ENCODE measurements at regions not wholly inside any gene's neighbourhood (a gene's known extent, or its start where the extent isn't known, plus 50 kb on each side); places are given as distances from the start of the nearest gene placed in this dataset.

DNA sequence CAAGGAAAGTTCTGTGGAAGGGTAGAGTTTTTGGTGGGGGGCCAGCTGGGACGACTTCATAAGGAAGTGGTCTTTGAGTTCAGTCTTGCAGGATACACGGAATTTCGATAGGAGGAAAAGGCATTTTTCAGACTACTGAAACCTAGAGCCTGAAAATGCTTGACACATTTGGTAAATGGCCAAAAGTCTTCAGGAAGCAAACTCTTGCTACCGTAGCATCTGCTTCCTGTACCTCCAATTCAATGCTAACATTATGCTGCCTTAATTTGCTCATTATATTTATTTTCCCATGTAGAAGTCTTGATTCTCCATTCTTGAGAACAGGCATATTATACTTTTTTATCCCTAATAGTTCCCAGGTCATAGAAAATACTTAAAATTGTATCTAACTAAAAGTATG is 129.3 kb upstream of the MED13 start:
- DNase-seq, result no peak

DNA sequence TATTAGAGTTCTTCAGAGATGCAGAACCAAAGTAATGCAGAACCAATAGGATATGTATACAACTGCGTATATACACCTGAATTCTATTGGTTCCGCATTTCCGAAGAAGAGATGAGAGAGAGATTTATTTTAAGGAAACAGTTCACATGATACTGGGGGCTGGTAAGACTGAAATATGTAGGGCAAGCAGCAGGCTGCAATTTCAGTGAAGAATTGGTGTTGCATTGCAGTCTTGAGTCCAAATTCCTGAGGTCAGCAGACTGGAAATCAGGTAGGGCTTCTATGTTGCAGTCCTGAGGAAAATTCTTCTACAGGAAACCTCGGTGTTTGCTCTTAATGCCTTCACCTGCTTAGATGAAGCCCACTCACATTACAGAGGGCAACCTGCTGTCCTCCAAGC is 128.2 kb upstream of the MED13 start:
- DNase-seq, result no peak

- DNase-seq, result no peak
These were observed 126.6 kb upstream of the MED13 start for GRCh38 chr17:62191390-62192361.

GRCh38 chr17:62189377-62189776 is 124.3 kb upstream of the MED13 start:
- no peak for DNase-seq

GRCh38 chr17:62188713-62189112 is 123.6 kb upstream of the MED13 start:
- no peak for DNase-seq

- DNase-seq, result no peak
These were observed 122.6 kb upstream of the MED13 start for GRCh38 chr17:62187681-62188080.

DNA sequence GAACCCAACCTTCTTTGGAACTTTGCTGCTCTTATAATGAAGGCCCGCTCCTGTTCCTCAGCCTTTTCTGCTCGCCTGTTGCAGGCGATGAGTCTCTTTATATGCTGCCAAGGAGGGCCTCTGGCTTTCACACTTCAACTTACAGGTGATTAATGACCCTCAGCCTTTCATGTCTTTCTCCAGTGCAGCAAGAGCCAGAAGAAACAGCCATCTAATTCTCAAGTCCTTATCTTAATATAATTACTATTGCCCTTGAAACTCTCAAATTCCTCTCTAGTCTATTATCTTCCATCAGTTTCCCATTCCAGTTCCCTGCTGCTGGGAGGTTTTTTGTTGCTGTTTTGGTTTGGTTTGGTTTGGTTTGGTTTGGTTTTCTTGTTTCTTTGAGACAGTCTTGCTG is 121.8 kb upstream of the MED13 start:
- DNase-seq, result no peak

- DNase-seq, result no peak
These were observed 115.7 kb upstream of the MED13 start for GRCh38 chr17:62180772-62181171.

GRCh38 chr17:62179525-62180161 is 114.6 kb upstream of the MED13 start:
- DNase-seq, result no peak

DNA sequence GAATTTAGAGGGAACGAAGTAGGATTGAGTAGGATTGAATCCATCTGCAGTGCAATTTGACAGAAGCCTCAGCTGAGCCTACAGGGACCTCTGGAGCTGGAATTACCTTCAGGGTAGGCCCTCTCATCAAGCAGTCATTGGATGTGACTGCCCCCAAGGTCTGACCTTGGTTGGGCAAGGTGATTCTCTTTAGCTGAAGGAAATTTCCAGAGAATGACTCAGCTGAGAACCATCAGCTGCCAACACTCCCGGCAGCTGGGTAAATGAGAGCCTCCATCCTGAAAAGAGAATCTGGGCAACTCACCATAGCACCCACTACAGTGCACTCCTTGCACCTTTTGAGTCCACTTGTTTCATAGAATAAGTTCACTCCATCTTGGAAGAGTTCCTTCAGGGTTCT is 113.5 kb upstream of the MED13 start:
- no peak for DNase-seq

DNA sequence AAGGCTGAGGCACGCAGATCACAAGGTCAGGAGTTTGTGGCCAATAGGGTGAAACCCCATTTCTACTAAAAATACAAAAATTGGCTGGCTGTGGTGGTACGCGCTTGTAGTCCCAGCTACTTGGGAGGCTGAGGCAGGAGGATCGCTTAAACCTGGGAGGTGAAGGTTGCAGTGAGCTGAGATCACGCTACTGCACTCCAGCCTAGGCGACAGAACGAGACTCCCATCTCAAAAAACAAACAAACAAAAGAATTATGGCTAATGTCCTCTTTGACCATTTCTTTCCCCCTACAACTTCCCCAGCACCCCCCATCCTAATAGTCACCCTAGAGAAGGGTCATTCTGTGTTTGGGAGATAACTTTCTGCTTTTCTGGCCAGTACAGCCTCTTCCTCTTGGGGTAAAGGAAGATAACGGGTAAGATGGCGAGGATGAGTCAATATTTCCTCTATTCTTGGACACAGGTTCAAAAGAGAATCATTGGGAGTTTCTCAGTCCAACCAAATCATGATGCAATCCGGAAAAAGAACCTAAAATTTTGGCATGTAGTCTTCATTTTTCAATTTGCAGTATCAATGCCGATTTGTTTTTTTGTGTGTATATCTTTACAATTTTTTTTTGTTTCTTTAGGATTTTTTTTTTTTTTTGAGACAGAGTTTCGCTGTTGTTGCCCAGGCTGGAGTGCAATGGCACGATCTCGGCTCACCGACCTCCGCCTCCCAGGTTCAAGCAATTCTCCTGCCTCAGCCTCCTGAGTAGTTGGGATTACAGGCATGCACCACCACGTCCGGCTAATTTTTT is 107.6 kb upstream of the MED13 start:
- no peak for DNase-seq

- DNase-seq, result no peak
These were observed 102.0 kb upstream of the MED13 start for GRCh38 chr17:62167076-62167475.

- no peak for DNase-seq
These were observed 100.0 kb upstream of the MED13 start for GRCh38 chr17:62164747-62165722.

DNA sequence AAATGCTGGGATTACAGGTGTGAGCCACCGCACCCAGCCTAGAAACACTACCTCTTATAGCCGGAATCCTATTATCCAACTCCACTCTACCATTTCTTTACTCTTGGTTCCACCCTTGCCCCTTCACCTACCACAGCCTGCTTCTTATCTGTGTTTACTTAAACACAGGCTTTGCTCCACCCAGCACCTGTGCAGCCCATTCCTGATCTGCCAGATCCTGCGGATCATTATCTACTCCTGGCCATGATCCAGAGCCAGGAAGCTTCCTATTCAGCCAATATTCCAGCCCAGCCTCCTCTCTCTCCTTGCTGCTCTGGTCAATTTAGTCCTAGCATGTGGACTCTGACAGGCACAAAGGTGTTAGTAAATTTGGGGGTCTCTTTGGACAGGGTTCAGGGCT is 98.8 kb upstream of the MED13 start:
- no peak for DNase-seq

DNA sequence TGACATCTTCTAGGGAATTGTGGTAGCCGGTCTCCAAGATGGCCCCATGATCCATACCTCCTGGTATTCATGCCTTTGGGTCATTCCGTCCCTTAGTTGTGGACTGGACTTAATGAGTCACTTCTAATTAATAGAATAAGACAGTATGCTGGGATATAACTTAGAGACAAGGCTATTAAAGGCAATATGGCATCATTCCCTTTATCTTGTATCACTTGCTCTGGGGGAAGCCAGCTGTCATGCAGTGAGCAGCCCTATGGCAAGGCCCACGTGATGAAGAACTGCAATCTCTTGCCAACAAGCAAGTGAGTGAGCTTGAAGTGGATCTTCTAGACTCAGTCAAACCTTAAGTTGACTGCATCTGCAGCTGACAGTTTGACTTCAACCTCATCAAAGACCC is 97.8 kb upstream of the MED13 start:
- DNase-seq, result no peak

DNA sequence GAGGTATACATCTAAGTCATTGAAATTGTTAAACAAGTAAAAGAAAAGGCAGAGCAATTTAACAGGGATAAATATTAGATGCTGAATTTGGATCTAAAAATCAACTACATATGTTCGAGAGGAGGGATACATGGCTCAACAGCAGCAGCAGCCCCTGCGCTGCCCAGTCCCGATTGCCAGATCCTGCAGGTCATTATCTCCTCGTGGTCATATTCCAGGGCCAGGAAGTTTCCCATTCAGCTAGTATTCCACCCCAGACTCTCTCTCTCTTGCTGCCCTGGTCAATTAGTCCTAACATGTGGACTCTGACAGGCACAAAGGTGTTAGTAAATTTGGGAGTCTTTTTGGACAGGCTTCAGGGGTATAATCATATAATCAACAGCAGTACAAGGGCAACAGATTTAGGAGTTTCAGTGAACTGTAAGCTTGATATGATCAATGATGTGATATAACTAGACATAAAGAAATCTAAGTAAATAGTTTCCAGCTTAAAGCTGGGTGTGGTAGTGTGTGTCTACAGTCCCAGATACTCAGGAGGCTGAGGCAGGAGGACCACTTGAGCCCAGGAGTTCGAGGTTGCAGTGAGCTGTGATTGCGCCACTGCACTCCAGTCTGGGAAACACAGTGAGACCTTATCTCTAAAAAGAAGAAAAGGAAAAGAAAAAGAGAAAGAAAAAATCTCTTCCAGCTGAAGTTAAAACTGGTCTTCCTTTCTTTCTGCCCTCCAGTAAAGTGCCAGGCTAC is 96.5 kb upstream of the MED13 start:
- DNase-seq, result no peak

DNA sequence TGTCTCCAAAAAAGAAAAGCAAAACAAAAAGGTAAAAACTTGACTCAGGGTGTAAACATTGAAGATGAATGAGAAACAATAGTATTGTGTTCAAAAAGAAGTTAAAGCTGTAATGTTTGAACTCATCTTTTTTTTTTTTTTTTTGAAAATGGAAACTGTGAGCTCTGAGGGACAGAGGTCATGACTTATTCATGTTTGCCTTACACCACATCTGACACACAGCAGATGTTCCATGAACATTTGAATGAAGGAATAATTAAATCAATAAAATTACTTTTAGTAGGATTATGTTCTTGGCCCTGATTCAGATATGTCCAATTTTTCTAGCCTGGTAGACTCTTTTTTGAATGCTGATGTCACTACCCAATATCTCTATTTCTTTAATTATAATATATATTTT is 95.7 kb upstream of the MED13 start:
- DNase-seq, result no peak

GRCh38 chr17:62159994-62160393 is 94.9 kb upstream of the MED13 start:
- DNase-seq, result no peak

- DNase-seq, result no peak
These were observed 91.9 kb upstream of the MED13 start for GRCh38 chr17:62156949-62157348.

DNA sequence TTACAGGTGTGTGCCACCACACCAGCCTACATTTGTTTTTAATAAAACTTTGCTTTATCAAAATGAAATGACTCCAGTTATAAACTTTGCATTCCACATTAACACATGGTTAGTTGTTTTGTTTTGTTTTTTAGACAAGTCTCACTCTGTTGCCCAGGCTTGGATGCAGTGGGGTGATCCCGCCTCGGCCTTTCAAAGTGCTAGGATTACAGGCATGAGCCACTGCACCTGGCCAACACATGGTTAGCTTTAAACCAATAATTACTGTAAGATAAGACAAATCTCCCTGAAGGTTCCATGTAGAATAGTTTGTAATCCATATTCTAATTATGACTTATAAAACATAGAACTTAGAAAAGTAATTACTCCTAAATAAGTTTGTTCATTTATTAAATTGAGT is 89.8 kb upstream of the MED13 start:
- DNase-seq, result no peak

DNA sequence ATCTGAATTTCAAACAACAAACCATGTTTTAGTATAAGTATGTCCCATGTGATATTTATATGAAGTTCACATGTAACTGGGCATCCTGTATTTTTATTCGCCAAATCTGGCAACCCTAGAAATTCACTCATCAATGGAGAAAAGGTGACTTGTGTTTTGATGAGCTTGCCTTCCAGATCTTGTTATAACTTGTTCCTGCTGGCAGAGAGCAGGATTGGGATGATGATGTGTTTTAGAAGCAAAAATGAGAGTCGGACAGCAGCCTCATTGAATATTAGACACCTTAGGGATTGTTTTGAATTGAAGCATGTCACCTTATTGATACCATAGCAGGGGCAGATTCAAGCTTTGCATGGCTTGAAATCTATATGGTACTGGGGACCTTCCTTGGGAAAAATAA is 85.4 kb upstream of the MED13 start:
- no peak for DNase-seq

- no peak for DNase-seq
These were observed 84.9 kb upstream of the MED13 start for GRCh38 chr17:62149961-62150360.
